Glomerular visceral epithelial cell (primary cell): ENCODE measurements at regions not wholly inside any gene's neighbourhood (a gene's known extent, or its start where the extent isn't known, plus 50 kb on each side); places are given as distances from the start of the nearest gene placed in this dataset.

Experiments
- DNase-seq: peaks from one replicate; pipeline ENCODE4 v3.0.0-alpha.2; 2016; ENCODE audit errors: extremely low spot score

- DNase-seq, result peak; percentile 91
Measured at GRCh38 chr21:39022863-39023693, 160.2 kb downstream of the PSMG1 start.

- DNase-seq, result no peak
Measured at GRCh38 chr21:39022466-39022862, 160.8 kb downstream of the PSMG1 start.

- no peak for DNase-seq
Measured at GRCh38 chr21:39022035-39022434, 161.2 kb downstream of the PSMG1 start.

- no peak for DNase-seq
Measured at GRCh38 chr21:39021478-39021832, 161.8 kb downstream of the PSMG1 start.

GRCh38 chr21:39020751-39021477 lies 162.3 kb downstream of the PSMG1 start:
- DNase-seq, result peak; percentile 20

GRCh38 chr21:39018730-39019129 lies 164.5 kb downstream of the PSMG1 start:
- DNase-seq, result no peak

GRCh38 chr21:39016740-39017315 lies 166.4 kb downstream of the PSMG1 start:
- DNase-seq, result no peak

- DNase-seq, result peak; percentile 59
Measured at GRCh38 chr21:39014747-39015146, 168.5 kb downstream of the PSMG1 start.

- DNase-seq, result no peak
Measured at GRCh38 chr21:39012326-39013230, 170.7 kb downstream of the PSMG1 start.

- DNase-seq, result no peak
Measured at GRCh38 chr21:39011911-39012310, 171.3 kb downstream of the PSMG1 start.

GRCh38 chr21:39010629-39011404 lies 172.4 kb downstream of the PSMG1 start:
- DNase-seq, result no peak

GRCh38 chr21:39009587-39010225 lies 173.5 kb downstream of the PSMG1 start:
- no peak for DNase-seq

GRCh38 chr21:39007985-39008384 lies 175.3 kb downstream of the PSMG1 start:
- DNase-seq, result no peak

GRCh38 chr21:39007532-39007931 lies 175.7 kb downstream of the PSMG1 start:
- DNase-seq, result no peak

GRCh38 chr21:39006571-39007311 lies 176.5 kb downstream of the PSMG1 start:
- no peak for DNase-seq

- no peak for DNase-seq
Measured at GRCh38 chr21:39005502-39005787, 177.8 kb downstream of the PSMG1 start.

- no peak for DNase-seq
Measured at GRCh38 chr21:39004634-39005501, 178.4 kb downstream of the PSMG1 start.

- DNase-seq, result no peak
Measured at GRCh38 chr21:39003982-39004633, 179.1 kb downstream of the PSMG1 start.

GRCh38 chr21:39001341-39001740 lies 181.9 kb downstream of the PSMG1 start:
- no peak for DNase-seq
